ENCODE measurements at regions not wholly inside any gene's neighbourhood (a gene's known extent, or its start where the extent isn't known, plus 50 kb on each side); places are given as distances from the start of the nearest gene placed in this dataset.

GRCh38 chr4:149145803-149146202 lies 669.8 kb downstream of the IQCM start:
- TF ChIP-seq POLR2A (IDR thresholded peaks at IDR 0.05) (no peak), CTCF (IDR thresholded peaks at IDR 0.05) (no peak)
